Heart left ventricle (tissue), 13 donors: ENCODE measurements at regions not wholly inside any gene's neighbourhood (a gene's known extent, or its start where the extent isn't known, plus 50 kb on each side); places are given as distances from the start of the nearest gene placed in this dataset.

Experiments used
- POLR2A ChIP-seq, 2 donors: fragments of 450-650 bp; IDR thresholded peaks; one replicate each; pipeline ENCODE4 v1.6.1; 2017; ENCODE audit warnings: antibody characterized with exemption in 2 of 2, mild to moderate bottlenecking in 2 of 2, moderate library complexity in 2 of 2
- TF ChIP-seq, protein P1 (sequence below), 12 donors: fragments of 200-600 bp; sonication (generic) in 4 of 12; IDR thresholded peaks; one replicate each; pipeline versions ENCODE4 v1.5.0 to v1.8.0; 2018 to 2022; ENCODE audit warnings: antibody characterized with exemption in 12 of 12, mild to moderate bottlenecking in 5 of 12
- donor health status: ischemic (EF 13 %, LVEDD 7.1; RV severe dilation, severe dysfunction).
- donor health status: DM: no; HTN: yes; CAD: no.
- donor health status: DM: no; HTN: no; CAD: no.
- donor health status: ischemic (EF 25% LVEDD 6.9; RV normal size, moderate dysfunction).
- donor health status: ischemic (EF 25% LVEDD 5.7; RV mildly dilated, moderate dysfunction).
- donor health status: ischemic (EF 35%, LVEDD 5.7; RV mildly dilated, moderate dysfunction).
- donor health status: nonischemic (EF 11% LVEDD 7.7; RV severe dilation, severe dysfunction).
- donor health status: DM: yes; HTN: yes; CAD: no.
- donor health status: PGD.
- donor health status: ischemic (EF 29% LVEDD 5.4; RV normal size, mild dysfunction).
- donor health status: nonischemic (EF 23%, LVEDD 6.1; RV moderate dilation, normal function).

GRCh38 chr5:130975299-130975698 is 189.8 kb downstream of the HINT1 start:
- TF ChIP-seq, protein P1, sequence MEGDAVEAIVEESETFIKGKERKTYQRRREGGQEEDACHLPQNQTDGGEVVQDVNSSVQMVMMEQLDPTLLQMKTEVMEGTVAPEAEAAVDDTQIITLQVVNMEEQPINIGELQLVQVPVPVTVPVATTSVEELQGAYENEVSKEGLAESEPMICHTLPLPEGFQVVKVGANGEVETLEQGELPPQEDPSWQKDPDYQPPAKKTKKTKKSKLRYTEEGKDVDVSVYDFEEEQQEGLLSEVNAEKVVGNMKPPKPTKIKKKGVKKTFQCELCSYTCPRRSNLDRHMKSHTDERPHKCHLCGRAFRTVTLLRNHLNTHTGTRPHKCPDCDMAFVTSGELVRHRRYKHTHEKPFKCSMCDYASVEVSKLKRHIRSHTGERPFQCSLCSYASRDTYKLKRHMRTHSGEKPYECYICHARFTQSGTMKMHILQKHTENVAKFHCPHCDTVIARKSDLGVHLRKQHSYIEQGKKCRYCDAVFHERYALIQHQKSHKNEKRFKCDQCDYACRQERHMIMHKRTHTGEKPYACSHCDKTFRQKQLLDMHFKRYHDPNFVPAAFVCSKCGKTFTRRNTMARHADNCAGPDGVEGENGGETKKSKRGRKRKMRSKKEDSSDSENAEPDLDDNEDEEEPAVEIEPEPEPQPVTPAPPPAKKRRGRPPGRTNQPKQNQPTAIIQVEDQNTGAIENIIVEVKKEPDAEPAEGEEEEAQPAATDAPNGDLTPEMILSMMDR (IDR thresholded peaks at IDR 0.05) = no peak
- TF ChIP-seq POLR2A (IDR thresholded peaks at IDR 0.05) = no peak
